ENCODE measurements at regions not wholly inside any gene's neighbourhood (a gene's known extent, or its start where the extent isn't known, plus 50 kb on each side); places are given as distances from the start of the nearest gene placed in this dataset.

DNA sequence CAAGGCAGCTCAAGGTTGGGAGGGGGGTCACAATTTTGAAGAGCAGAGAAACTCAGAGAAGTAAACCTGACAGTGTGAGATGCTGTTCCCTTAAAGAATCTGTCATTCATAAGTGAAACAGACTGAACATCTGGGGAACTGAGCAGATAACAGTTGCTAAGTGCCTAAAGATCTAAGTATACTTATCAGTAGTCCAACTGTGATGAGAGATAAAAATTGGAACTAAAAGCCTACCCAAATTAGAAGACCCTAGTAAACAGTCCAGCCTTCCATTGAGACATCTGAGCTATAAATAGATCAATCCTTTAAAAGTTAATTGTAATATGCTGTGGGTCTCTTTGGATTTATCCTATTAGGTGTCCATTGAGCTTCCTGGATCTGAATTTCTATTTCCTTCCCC is 692.8 kb upstream of the ZNF608 start:
- H3K4me3 Mint-ChIP-seq: no peak overlapping the region
- DNase-seq: no peak
- TF ChIP-seq, protein P1, sequence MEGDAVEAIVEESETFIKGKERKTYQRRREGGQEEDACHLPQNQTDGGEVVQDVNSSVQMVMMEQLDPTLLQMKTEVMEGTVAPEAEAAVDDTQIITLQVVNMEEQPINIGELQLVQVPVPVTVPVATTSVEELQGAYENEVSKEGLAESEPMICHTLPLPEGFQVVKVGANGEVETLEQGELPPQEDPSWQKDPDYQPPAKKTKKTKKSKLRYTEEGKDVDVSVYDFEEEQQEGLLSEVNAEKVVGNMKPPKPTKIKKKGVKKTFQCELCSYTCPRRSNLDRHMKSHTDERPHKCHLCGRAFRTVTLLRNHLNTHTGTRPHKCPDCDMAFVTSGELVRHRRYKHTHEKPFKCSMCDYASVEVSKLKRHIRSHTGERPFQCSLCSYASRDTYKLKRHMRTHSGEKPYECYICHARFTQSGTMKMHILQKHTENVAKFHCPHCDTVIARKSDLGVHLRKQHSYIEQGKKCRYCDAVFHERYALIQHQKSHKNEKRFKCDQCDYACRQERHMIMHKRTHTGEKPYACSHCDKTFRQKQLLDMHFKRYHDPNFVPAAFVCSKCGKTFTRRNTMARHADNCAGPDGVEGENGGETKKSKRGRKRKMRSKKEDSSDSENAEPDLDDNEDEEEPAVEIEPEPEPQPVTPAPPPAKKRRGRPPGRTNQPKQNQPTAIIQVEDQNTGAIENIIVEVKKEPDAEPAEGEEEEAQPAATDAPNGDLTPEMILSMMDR (IDR thresholded peaks at IDR 0.05): no peak
- H3K9me3 Mint-ChIP-seq: peaks cover 6% of the 10 kb centered on the region
- H3K27me3 Mint-ChIP-seq (ENCODE audit: insufficient read depth): no peaks in the 10 kb centered on the region; the same call in 1 of the 2 replicates
- H3K4me1 Mint-ChIP-seq (ENCODE audit: low read depth): no peaks in the 10 kb centered on the region
- no peaks in the 10 kb centered on the region for H3K36me3 Mint-ChIP-seq (ENCODE audit: low read depth)
- no peak overlapping the region for H3K27ac Mint-ChIP-seq

DNA sequence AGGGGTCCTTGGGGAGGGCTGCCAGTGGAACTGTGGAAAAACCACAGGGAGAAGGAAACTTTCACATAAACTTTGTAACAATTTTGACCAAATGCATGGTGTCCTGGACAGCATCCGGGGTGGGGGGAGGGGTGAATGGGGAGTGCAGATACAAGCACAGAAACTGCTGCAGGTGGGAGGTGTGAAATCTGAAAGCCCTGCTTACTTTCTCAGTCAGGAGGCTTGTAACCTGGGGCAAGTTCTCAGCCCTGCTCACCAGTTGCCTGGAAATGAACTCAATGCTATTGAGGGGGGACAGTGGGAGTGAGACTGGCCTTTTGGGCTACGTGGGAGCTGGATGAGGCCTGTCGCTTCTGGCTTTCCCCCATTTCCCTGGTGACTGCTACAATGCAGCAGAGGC is 694.5 kb upstream of the ZNF608 start:
- DNase-seq: no peak
- Mint-ChIP-seq H3K9me3 (peaks cover 6% of the 10 kb centered on the region), H3K4me1 (ENCODE audit: low read depth) (no peaks in the 10 kb centered on the region), H3K27me3 (ENCODE audit: insufficient read depth) (no peaks in the 10 kb centered on the region; the same call in 1 of the 2 replicates), H3K36me3 (ENCODE audit: low read depth) (no peaks in the 10 kb centered on the region), H3K4me3 (no peak overlapping the region), H3K27ac (no peak overlapping the region)
- TF ChIP-seq, protein P1 (IDR thresholded peaks at IDR 0.05): no peak

DNA sequence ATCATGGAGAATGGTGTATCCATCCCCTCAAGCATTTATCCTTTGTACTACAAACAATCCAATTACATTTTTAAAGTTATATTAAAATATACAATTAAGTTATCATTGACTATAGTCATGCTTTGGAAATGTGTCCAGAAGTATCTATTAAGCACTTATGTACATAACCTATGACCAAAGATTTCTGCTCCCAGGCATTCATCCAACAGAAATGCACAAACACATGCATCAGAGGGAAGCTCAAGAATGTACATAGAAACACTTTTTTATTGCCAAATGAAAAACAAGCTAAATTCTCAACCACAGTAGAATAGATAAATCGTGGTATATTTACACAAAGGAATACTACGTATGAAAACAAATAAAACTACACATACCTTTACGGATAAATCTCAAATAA is 700.5 kb upstream of the ZNF608 start:
- DNase-seq: peak; percentile 2
- H3K36me3 Mint-ChIP-seq (ENCODE audit: low read depth): no peaks in the 10 kb centered on the region
- TF ChIP-seq, protein P1 (IDR thresholded peaks at IDR 0.05): no peak
- H3K4me1 Mint-ChIP-seq (ENCODE audit: low read depth): no peaks in the 10 kb centered on the region
- H3K27ac Mint-ChIP-seq: no peak overlapping the region
- H3K9me3 Mint-ChIP-seq: 0 out of 2 replicates have a peak, but pooled peaks cover under 1% of the 10 kb centered on the region
- no peak overlapping the region for H3K4me3 Mint-ChIP-seq
- 0 out of 2 replicates have a peak, but pooled peaks cover 3% of the 10 kb centered on the region for H3K27me3 Mint-ChIP-seq (ENCODE audit: insufficient read depth)

DNA sequence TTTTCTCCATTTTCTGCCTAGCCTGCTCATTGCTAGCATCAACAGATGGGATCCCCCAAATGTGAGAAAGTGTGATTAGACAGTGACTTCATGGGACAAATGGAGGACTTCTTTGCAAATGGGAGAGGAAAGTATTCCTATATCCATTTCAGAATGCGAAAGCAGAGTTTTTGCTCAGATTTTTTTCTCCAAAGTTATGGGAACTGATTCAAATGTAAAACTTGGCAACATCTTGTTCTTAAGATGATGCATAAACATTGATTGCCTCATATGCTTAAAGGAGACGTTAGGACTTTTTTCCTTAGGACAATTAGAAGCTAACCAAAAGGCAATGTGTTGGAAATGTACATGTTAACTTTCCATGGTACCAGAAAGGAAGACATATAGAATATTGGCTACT is 704.3 kb upstream of the ZNF608 start:
- no peaks in the 10 kb centered on the region for H3K4me1 Mint-ChIP-seq (ENCODE audit: low read depth)
- peaks cover 3% of the 10 kb centered on the region; the same call in 1 of the 2 replicates for H3K27me3 Mint-ChIP-seq (ENCODE audit: insufficient read depth)
- no peak for DNase-seq
- H3K27ac Mint-ChIP-seq: no peak overlapping the region
- H3K4me3 Mint-ChIP-seq: no peak overlapping the region
- TF ChIP-seq, protein P1 (IDR thresholded peaks at IDR 0.05): no peak
- H3K36me3 Mint-ChIP-seq (ENCODE audit: low read depth): no peaks in the 10 kb centered on the region
- no peaks in the 10 kb centered on the region for H3K9me3 Mint-ChIP-seq

DNA sequence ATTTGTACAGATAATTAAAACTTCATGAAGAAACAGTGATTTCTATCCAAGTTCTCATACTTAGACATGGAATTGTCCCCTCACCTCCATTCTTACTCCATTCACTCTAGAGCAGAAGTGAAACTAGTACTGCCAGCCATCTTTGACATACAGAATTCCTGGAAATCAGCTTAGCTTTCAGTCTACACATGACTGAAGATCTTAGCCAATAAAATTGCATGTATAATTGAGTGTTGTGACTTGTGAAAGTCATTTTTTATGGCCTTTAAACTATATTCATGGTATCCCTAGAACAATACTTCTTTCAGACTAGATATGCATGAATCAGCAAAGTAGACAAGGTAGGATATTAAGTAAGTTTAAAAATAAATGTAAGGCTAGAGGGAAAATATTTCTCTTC is 705.2 kb upstream of the ZNF608 start:
- Mint-ChIP-seq H3K27ac (no peak overlapping the region), H3K4me3 (no peak overlapping the region), H3K9me3 (no peaks in the 10 kb centered on the region), H3K4me1 (ENCODE audit: low read depth) (no peaks in the 10 kb centered on the region), H3K27me3 (ENCODE audit: insufficient read depth) (peaks cover 3% of the 10 kb centered on the region; the same call in 1 of the 2 replicates), H3K36me3 (ENCODE audit: low read depth) (no peaks in the 10 kb centered on the region)
- DNase-seq: no peak
- TF ChIP-seq, protein P1 (IDR thresholded peaks at IDR 0.05): no peak

DNA sequence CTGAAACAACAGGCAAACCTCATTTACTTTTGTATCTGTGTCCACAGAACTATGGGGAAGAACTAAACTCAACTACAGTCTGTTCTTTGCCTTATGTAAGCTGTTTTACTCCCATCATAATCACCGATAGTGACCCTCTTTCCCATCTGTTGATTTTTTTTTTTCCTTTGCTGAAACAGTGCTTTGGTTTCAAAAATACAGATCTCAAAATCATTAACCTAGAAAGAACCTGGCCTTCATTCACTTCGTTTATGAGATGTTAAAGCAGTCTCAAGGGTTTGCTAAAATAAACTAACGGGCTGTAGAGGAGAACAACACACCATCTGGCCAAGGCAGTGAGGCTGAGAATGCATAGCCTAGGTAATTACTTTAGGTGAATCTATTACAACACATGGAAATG is 706.6 kb upstream of the ZNF608 start:
- no peak overlapping the region for H3K27ac Mint-ChIP-seq
- 0 out of 2 replicates have a peak, but pooled peaks cover 4% of the 10 kb centered on the region for H3K36me3 Mint-ChIP-seq (ENCODE audit: low read depth)
- no peaks in the 10 kb centered on the region for H3K4me1 Mint-ChIP-seq (ENCODE audit: low read depth)
- DNase-seq: no peak
- TF ChIP-seq, protein P1 (IDR thresholded peaks at IDR 0.05): no peak
- H3K27me3 Mint-ChIP-seq (ENCODE audit: insufficient read depth): peaks cover 3% of the 10 kb centered on the region; the same call in 1 of the 2 replicates
- no peak overlapping the region for H3K4me3 Mint-ChIP-seq
- H3K9me3 Mint-ChIP-seq: no peaks in the 10 kb centered on the region; the same call in 1 of the 2 replicates

Measured in HFFc6 (cell line).